ENCODE measurements at regions not wholly inside any gene's neighbourhood (a gene's known extent, or its start where the extent isn't known, plus 50 kb on each side); places are given as distances from the start of the nearest gene placed in this dataset.
"Not testable (repeated sequence)": the region's sequence is repeated elsewhere in the genome, so short reads cannot be mapped to it uniquely, and the experiment has no call there.

DNA sequence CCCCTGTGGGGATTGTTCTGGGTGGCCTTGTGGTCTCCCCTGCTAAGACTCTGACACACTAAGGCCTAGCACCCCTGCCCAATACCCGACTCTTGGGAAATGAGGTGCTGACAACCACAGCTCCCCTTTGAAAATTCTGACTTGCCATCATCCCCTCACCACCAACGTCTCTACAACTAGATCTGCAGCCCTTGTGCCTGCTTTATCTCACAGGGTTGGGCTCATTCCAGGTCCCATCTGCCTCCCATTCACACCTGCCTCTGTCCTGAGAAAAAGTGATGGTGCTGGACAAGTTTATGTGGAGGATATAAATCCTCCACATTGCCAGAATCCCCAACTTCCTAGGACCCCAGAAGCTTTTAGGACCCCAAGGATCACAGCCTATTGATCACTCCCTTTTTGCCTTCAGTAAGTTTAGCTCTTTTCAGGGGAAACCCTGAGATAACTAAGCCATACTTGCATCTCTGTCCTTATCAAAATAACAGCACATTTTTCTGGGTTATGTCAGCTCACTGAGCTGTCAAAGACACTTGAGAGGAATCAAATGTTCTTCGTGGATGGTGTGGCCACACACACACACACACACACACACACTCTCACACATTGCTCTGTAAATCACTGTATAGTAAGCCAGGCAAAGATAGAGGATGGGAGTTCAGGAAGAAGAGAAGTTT is 136.8 kb upstream of the CES5A start:
- no peak for DNase-seq

DNA sequence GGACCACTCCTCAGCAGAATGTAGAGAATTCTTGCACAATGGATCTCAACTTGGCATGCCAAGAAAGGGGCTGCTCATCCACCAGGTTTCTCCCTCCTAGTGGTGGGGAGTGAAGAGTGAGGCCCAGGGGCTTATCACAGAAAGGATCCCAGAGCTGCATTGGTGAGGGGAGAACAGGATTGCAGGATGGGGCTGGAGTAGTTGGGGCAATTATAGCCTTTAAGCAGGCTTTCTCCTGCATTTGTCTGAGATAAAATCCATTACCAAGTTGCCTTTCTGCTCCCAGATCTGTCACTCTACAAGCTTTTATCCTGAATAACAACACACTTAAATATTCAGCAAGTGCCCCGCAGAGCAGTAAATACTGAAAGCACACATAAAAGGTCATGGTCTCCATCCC is 130.8 kb upstream of the CES5A start:
- DNase-seq, result no peak

DNA sequence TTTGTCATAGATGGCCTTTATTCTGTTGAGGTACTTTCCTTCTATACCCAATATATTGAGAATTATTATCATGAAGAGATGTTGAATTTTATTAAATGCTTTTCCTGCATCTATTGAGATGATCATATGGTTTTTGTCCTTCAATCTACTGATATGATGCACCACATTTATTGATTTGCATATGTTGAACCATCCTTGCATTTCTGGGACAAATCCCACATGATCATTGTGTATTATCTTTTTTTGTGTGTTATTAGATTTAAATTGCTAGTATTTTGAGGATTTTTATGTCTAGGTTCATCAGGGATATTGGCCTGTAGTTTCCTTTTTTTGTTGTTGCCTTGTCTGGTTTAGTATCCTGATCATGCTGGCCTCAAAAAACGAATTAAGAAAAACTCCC is 124.5 kb upstream of the CES5A start:
- DNase-seq, result no peak

DNA sequence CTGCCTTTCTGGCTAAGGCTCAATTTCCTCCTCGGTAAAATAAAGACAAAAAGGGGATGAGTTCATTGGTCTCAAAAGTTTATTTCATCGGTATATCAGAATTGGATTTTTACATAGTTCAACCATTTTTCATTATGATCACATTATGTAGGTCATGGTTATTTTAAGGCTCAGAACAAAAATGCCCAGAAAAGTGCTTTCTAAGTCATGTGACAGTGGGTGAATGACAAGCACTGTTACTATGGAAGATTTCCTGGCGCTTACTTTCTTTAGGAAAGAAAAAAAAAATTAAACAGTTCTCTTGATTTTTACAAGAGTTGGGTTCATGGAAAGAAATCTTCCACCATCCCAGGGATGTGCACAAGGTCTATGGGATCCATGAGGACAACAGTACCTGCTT is 117.9 kb upstream of the CES5A start:
- DNase-seq, result no peak

DNA sequence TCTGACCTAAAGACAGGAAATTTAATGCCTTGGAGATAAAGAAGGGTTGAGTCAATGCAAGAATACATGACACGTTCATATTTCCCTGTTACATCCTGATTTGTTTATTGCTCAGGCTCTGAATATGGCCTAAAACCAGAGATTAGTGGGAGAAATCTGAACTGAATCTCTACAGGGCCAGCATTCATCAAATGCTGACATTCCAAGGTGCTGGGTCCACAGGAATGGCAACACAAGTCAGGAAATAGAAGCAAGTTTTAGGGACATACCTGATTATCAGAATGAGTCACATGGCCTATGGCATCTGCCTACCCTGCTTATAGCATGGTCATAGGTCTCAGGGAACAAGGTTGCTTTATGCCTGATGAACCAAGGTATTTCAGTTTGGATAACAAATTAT is 117.4 kb upstream of the CES5A start:
- no peak for DNase-seq

DNA sequence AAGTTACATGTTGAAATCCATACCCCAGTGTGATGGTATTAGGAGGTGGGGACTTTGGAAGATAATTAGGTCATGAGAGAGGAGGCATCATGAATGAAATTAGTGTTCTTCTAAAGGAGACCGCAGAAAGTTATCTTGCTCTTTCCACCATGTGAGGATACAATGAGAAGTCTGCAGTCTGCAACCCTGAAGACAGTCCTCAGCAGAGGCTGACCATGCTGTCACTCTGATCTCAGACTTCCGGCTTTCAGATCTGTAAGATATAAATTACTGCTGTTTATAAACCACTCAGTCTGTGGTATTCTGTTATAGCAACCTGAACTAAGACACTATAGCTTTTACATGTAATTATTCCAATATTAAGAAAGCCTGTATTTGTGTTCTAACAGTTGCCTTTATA is 116.7 kb upstream of the CES5A start:
- DNase-seq, result no peak

DNA sequence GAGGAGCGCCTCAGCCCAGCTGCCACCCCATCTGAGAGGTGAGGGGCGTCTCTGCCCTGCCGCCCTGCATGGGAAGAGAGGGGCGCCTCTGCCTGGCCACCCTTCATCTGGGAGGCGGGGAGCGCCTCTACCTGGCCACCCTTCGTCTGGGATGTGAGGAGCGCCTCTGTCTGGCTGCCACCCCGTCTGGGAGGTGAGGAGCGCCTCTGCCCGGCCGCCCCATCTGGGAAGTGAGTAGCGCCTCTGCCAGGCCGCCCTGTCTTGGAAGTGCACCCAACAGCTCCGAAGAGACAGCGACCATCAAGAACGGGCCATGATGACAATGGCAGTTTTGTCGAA is 114.4 kb upstream of the CES5A start:
- DNase-seq, result no peak

DNA sequence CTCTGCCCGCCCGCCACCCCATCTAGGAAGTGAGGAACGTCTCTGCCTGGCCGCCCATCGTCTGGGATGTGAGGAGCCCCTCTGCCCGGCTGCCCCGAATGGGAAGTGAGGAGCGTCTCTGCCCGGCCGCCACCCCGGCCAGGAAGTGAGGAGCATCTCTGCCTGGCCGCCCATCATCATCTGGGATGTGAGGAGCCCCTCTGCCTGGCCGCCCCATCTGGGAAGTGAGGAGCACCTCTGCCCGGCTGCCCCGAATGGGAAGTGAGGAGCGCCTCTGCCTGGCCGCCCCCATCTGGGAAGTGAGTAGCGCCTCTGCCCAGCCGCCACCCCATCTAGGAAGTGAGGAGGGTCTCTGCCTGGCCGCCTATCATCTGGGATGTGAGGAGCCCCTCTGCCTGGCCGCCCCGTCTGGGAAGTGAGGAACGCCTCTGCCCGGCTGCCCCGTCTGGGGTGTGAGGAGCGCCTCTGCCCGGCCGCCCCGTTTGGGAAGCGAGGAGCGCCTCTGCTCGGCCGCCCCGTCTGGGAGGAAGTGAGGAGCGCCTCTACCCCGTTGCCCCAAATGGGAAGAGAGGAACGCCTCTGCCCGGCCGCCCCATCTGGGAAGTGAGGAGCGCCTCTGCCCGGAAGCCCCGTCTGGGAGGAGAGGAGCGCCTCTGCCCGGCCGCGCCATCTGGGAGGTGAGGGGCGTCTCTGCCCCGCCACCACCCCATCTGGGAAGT is 113.8 kb upstream of the CES5A start:
- DNase-seq, result not testable (repeated sequence)

DNA sequence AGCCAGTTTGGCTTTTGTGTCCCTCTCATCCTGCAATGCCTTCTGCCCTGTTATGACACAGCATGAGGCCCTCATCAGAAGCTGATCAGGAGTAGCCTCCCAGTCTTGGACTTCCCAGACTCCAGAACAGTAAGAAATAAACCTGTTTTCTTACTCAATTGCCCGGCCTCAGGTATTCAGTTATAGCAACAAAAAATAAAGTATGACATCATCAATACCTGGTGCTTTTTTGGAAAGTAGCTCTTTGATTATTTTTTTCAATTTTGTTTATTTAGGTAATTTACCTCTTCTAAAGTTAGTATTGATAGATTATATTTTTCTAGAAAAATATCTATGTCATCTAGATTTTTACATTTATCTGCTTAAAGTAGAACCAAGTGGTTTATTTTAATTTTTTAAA is 112.8 kb upstream of the CES5A start:
- no peak for DNase-seq

DNA sequence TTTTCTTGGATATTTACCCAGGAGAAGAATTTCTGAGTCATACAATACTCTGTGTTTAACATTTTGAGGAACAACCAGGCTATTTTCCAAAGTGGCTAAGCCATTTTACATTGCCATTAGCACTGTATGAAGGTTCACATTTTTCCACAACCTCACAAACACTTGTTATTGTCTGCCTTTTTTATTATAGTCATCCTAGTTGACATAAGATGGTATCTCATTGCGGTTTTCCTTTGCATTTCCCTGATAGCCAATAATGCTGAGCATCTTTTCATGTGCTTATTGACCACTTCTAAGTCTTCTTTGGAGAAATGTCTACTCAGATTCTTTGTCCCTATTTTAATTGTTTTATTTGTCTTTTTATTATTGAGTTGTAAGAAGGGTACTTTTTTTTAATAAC is 107.4 kb upstream of the CES5A start:
- DNase-seq, result no peak

DNA sequence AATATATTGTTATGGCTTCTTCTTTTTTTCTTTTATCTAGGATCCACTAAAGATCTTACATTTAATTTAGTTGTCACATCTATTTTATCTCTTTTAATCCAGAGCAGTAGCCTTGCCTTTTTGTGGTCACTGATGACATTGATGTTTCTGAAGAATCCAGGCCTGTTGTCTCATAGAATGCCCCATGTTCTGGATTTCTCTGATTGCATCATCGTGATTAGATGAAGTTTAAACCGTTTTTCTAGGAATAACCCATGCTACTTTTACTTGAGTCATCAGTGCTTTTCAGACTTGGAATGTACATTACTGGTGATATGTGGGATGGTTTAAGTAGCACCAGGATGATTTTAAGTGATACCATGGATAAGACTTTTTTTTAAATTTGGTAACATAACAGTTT is 106.4 kb upstream of the CES5A start:
- no peak for DNase-seq

DNA sequence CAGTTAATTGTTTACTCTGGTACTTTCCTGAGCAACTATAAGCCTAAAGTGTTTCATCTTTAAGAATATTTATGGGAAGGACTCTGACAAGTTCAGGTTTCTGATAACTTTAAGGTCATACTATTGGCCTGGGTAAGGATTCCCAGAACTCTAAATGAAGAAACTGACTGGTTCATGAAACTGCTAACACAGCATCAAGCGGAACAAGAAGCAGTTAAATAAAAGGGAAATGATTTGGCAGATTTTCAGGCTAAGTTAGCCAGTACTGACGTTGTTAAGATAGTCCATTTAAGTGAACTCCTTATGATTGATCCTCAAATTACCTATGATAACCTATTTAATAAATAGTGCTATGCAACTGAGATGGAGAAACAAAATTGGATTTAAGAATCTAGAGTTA is 101.6 kb upstream of the CES5A start:
- no peak for DNase-seq

DNA sequence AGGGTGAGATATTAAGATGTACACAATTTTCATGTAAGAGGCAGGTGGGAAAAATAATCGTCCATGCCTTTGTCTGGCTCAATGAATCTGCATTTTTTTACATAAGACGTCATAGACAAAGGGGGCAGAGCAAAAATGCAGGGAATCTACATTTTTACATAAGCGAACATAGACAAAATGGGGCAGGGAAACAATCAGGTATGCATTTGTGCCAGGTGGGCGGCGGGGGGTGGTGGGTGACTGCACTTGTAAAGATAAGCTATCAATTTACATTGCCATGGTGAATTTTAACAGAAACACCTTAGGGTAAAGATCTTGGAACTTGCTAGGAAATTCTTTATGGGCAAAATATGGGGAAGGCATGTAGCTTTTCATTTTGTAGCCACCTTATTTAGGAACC is 96.3 kb upstream of the CES5A start:
- no peak for DNase-seq

DNA sequence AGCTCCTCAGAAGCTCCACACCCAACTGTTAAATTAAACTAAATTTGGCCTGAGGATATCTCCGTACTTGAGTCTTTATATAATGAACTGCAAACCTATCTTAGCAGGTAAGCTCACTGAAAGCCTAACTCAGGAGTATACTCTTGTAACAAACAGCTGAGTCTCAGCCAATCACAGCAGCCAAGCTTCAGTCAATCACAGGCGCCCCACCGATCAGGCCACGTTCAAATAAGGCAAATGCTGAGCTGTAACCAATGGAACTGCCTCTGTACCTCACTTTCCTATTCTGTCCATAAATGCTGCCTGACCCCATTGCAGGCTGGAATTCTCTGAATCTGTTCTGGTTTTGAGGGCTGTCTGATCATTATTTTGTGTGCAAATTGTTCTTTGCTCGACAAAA is 93.0 kb upstream of the CES5A start:
- DNase-seq, result no peak

DNA sequence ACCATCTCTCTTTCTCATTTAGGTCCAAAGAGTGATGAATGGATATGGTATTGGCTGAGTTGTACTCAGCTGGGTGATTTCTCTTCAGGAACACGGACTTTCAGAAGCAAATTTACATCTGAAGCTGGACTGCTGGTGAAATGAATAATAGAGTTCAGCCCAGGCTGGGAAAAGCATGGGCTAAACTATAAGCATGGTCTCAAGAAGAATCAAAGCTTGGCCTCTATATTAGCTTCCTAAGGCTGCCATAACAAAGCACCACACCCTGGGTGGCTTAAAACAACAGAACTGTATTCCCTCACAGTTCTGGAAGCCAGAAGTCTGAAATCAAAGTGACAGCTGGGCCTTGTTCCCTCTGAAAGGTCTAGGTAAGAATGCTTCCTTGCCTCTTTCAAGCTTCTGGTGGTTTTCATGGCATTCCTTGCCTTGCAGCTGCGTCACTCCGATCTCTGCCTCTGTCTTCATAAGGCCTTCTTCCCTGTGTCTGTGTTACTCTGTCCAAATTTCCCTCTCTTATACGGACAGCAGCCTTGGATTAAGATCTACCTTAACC is 89.8 kb upstream of the CES5A start:
- no peak for DNase-seq

DNA sequence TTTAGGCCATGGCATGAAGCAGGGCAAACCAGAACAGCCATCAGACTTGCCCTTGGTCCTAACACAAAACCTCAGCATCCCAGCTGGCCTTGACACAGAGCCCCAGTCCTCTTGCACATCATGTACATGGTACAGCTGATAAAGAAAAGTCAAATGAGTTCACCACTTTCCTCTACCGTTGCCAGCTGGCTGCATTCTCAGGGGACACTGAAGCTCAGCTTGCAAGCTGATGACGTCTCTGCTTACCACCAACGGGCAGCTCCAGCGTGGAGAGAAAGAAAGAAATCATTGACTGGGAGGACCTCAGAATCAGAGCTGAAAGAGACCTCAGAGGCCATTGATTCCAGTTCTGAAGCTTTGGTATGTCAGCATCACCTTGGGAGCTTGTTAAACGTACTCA is 80.7 kb upstream of the CES5A start:
- DNase-seq, result no peak

DNA sequence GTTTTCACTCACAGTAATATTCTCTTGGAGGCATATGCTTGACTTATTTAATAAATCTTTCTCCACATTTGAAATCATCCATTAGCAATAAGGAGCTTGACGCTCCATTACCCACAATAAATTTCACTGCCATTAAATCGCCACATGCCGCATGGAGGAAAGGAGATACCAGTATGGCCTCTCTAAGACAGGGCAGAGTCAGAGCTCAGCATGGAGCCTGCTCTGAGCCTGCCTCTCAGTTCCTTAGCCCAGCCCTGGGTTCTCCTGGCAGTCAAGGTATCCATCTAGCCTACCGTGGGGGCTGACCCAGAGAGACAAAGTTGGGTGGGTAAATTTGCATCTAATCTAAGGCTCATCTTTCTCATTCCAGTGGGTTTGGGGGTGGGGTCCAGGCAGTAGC is 80.3 kb upstream of the CES5A start:
- DNase-seq, result no peak

DNA sequence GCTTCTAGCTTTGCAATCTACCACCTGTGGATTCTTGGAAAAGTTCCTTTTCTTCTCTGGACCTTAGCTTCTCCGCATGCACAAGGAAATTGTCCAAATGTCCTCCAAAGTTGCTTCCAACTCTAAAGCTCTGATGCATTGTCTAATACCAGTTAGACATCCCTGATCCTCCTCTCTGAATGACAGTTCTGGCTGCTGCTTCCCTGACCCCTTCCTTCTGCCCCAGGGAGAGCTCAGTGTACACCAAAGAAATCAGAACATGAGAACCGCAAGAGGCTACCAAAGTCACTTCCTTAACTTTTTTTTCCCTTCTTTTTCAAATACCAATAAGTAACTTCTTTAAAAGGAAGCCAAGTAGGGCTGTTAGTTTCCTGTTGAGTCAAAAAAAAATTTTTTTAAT is 79.7 kb upstream of the CES5A start:
- no peak for DNase-seq

DNA sequence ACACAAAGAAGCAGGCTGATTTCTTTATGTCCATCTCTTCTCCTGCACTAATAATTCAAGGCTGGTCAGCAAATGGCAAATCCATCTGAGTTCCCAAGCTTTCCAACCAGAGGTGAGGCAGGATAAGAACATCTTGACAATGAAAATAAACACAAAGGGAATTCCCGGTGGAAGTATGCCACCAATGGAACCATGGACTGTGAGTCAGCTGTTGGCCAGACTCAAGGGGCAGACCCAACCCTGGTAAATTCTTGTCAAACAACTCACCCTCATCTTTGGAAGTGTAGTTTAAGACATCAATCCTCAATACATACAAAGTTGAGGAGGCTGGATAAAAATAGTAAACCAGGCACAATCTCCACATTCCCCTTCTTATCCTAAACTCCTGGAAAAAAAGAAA is 74.3 kb upstream of the CES5A start:
- no peak for DNase-seq

DNA sequence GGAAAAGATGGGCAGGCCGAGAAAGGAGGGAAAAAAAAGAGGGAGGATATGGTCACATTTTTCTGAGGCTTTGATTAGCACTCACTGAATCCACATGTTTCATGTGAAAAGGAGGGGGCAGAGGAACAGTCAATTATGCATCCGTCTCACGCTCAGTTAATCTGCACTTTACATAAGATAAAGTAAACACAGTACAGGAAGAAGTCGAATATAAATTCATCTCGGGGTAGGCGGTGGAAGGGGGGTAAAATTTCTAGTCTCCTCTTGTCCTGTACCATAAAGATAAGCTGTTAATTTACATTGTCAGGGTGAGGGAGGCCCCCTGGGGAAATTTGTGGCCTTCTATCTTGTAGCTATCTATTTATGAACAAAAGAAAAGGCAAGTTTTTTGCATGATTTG is 73.1 kb upstream of the CES5A start:
- no peak for DNase-seq

DNA sequence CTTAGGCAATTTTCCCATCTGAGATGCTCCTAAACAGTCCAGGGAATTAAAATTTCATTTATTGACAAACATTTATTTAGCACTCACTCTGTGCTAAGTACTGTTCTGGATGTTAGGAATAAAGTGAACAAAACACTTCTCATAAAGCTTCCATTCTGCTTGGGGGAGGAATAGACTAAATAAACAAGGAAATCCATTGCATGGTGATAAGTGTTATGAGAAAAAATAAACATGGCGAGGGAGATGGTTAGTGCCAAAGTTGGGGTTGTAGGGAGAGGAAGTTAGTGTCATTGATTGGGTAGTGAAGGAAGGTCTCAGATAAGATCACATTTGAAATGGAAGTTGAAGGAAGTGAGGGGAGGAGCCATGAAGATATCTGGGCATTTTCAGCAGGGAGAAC is 72.2 kb upstream of the CES5A start:
- DNase-seq, result no peak

DNA sequence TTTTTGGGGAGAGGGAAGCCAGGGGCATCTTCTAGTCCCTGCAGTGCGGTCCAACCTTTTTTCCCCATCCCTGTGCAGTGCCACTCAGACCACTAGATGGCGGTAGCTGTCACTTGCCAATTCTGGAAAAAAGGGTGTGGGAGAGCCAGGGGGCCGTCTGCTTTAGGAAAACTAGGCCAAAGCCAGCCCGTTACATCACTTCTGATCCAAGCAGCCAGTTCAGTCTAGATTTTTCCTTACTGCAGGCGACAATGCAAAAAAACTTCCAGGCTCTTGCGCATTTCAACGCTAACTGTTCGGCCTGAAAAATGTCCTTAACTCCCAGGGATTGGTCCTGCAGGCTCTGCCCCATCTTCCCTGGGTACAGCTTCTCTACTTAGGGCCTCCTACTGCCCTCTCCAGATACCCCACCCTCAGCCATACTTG is 69.2 kb upstream of the CES5A start:
- DNase-seq, result peak; percentile 33 to 60

DNA sequence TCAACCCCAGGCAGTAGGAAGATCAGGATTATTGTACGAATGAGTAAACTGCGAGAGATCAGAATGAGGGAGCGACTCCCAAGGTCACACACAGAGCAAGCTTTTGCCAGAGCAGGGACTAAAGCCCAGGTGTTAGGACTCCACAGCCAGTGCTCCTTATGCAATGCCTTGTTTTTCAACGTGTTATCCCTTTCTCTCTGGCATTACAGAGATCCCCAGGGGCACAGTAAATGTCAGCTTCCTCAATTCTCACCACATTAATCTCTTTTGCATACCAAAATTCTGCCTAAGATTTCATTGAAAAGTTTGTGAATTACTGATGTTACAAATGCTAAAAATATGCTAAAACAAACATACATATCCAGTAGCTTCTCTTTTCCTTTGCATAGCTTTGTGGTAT is 68.1 kb upstream of the CES5A start:
- no peak for DNase-seq

DNA sequence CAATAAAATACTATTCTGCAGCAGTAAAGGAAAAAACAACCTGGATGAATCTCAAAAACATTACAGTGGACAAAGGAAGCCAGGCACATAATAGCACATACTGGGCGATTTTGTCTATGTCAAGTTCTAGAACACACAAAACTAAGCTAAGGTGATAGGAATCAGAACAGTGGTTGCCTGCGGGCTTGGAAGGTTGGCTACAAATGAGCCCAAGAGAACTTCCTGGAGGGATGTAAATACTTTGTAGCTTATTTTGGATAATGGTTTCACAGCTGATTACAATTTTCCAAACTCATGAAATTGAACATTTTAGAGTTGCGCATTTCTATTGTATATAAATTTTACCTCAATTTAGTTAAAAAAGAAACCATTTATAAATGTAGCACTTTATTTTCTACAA is 67.6 kb upstream of the CES5A start:
- DNase-seq, result no peak

DNA sequence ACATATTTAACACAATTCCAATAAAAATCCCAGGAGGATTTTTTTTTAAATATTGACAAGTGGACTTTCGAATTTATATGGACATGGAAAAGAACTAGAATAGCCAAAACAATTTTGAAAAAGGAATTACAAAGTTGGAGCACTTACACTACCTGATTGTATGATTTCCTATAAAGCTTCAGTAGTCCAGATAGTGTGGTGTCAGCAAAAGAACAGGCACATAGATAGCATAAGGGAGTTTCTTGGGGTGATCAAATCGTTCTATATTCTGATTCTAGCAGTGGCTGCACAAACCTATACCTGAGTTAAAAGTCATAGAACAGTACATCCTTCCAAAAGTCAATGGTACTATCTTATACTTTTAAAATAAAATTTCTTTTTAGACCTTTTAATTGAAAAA is 66.4 kb upstream of the CES5A start:
- DNase-seq, result no peak

All from CD4-positive, alpha-beta T cell treated with Interferon alpha-2 for 1 hour (primary cell).